Iris pigment epithelial cell (primary cell): ENCODE measurements at regions not wholly inside any gene's neighbourhood (a gene's known extent, or its start where the extent isn't known, plus 50 kb on each side); places are given as distances from the start of the nearest gene placed in this dataset.

Source experiments
- DNase-seq: peaks from one replicate; pipeline ENCODE4 v3.0.0-alpha.2; 2011; ENCODE audit warnings: low read depth

DNA sequence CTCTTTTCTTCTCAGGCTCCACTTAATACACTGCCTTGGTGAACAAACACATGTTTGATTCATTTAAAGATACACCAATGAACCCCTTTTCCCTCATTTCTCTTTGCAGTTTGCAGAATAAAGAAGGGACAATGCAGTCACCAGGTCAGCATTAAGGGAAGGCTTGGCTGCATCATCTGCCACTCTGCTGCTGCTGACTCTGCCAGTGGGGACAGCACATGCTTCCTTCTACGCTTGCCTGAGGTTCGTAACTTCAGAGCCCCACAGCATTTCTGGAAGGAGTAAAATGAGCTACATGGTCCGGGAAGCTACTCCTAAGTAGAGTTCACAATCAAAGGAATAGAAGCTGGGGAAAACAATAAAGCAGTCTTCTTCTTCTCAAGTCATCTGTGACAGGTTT is 178.9 kb upstream of the GATB start:
- no peak for DNase-seq

- DNase-seq, result no peak
These were observed 174.6 kb upstream of the GATB start for GRCh38 chr4:151935411-151935810.

DNA sequence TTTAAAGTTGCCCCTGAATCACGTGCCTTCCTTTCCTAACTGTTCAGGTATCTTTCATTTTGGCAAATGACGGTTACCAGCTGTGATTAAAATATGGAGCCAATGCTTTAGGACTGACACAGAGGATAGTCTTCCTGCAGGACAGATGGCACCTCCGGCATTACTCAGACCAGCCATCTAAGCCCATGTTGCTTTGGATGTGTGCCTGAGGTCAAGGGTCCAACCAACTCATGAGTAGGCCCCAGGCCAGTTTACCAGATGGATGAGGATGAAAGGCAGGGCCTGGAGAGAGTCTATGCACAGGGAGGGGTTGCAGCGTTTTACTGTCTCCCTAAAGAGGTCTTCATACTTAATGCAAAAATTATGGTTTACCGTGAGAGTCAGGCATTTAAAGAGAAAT is 174.0 kb upstream of the GATB start:
- no peak for DNase-seq

DNA sequence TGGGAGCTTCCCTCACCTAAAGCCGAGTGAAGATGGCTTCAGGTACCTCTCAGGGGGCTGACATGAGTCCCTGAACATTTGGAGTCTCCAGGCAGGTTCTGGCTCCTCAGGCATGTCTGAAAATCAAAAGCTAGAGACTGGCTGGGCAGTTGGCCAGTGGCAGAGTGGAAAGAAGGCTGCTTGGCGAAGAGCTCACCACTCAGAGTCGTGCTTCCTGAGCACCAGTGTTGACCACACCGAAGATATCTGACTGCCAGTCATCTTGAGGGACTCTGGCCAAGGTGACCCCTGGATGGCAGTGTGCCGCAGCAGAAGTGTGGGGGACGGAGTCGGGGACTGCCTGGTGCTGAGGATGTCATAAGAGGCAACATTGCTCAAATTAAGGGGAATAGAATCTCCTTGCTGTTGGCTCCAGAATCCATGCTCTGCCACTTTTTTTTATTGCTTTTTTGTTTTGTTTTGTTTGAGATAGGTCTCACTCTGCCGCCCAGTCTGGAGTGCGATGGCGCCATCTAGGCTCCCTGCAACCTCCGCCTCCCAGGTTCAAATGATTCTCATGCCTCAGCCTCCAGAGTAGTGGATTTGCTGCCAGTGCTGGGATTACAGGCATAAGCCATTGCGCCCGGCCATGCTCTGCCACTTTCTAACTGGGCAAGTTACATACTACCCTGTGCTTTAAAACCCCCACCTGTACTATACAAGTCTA is 172.5 kb upstream of the GATB start:
- no peak for DNase-seq

DNA sequence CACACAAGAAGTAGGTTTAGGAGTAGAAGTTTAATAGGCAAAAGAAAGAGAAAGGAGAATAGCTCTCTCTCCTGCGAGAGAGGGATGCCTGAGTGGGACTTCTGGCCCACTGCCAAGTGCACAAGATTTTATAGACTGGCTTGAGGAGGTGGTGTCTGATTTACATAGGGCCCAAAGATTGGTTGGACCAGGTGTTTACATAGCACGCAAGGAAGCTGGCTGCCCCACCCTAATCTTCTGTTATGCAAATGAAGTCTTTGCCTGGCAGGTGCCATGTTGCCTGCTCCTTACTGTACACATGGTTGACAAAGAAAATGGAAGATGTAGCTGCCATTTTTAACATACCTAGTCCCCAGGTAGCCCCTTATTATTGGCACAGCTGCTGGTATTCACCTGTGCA is 170.8 kb upstream of the GATB start:
- DNase-seq, result no peak

DNA sequence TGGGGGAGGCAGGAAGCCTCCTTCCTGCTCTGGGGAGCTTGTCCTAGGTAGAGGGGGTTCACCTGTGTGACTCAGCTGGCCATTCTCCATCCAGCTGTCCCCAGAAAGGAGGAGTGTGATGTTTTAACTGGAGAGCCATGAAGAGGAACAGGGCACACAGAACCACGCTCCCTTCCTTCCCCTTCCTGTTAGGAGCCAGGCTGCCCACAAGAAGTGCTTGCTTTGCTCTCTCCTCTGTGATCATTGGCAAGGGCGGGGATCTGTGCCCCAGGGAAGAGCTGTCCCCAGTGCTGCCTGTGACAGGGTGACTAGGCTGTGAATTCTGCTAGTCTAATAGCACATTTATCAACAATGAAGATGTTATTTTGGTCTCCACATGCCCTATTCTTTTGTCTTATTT is 169.6 kb upstream of the GATB start:
- DNase-seq, result no peak

DNA sequence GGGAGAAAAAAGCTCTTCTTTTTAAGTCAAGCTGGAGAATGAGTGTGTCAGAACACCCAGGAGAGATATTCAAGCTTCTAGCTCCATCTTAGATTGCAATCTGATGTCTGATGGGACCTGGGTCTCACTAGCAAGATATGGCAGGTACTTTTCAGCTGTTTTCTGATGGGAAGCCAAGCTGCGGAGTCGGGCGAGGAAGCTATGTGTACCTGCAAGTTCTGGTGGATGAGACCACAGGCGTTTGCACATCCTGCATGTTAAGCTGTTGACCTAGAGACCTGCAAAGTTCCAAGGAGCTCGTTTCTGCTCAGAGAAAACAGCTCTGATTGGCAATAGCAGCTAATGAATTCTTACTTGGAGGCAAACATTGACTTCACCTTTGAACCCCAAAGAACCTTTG is 167.3 kb upstream of the GATB start:
- no peak for DNase-seq

GRCh38 chr4:151922811-151923210 is 162.0 kb upstream of the GATB start:
- DNase-seq, result no peak

DNA sequence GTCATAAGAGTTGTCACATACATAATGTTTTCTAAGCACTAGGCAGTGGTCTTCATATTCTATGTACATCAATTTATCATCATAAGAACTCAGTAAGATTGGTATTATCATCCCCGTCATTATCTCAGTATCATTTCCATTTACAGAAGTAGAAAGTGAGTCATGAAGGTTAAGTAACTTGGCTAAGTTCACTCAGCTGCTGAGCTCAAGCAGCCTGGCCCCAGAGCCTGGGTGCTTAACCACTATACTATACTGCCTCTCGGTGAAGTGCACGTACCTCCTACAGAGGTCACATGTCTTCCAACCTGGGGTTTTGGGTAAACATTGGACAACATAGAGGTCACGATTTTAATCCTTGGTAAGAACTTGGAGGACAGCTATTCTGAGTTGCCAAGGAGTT is 161.5 kb upstream of the GATB start:
- DNase-seq, result peak; percentile 11

GRCh38 chr4:151921811-151922210 is 161.0 kb upstream of the GATB start:
- DNase-seq, result peak; percentile 31

- peak; percentile 23 for DNase-seq
These were observed 160.6 kb upstream of the GATB start for GRCh38 chr4:151921386-151921785.

DNA sequence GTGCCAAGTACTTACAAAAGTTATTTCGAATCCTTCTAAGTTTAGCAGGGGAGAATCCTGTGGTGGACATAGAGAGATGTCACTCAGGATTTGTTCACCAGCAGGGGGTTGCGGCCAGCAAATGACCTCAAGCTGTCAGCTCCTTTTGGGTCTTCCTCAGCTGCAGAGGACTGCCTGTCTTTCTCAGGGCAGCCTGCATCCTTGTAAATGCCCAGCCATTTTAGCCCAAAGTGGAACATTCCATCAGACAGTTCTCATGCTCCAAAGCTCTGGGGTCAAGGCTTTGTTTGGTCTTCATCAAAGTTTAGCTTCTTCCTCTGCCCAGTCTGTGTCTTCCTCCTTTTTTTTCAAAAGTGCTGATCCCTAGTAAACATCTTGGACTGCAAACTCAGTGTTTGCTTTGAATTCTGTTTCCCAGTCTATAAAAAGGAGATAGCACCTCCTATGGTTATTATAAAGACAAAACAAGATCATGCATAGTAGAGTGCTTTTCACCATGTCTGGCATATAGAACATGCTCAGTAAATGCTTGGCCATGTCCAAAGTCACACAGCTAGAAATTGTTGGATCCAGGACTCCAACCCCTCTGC is 156.4 kb upstream of the GATB start:
- no peak for DNase-seq

GRCh38 chr4:151912632-151913031 is 151.8 kb upstream of the GATB start:
- no peak for DNase-seq

GRCh38 chr4:151911970-151912369 is 151.2 kb upstream of the GATB start:
- DNase-seq, result no peak

DNA sequence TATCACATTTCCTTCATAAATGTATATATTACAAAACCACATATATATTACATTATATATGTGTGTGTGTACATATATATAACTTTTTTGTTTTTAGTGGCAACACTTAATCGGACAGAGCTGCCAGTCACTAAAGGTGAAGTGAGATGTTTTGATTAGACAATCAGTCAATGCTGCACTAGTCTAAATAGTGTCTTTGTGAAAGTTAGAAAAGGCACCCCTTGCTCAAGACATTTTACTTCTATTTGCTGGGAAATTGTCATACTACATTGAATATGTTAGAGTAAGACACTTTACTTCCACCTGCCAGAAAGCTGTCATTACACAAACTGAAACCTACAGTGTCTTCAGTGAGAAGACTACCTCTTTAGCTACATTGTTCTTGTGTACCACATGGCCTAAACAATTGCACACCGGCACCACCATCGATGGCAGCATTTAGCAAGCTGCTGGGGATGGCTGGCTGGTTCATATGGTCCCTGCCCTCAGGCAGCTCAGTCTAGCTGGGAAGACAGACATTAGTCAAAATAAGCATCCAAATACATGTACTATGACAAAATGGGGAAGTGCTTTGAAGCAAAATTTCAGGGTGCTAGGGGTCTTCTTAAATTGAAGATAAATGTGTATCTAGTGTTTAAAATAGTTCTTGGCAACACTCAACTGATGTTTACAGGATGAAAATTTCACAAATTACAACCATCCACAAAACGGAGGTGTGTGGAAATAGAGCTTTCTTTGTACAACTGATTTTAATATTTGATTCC is 148.1 kb upstream of the GATB start:
- DNase-seq, result no peak

DNA sequence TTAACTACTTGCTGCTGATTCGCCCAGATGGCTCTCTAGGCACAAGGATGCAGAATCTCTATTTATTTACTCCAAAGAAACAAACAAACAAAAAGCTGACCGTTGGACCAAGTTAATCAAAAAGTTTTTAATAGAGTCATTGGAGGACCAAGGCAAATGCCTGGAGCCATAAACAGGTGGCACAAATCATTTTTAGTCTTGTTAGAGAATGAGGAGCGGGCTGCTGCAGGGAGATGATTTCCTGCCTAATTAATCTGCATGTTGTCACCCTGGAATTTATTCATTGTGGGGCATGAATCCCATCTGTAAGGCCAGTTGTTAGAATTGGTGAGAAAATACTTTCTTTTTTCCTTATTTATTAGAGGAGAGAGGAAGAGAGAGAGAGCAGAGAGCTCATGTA is 147.4 kb upstream of the GATB start:
- DNase-seq, result no peak

- no peak for DNase-seq
These were observed 145.6 kb upstream of the GATB start for GRCh38 chr4:151906438-151906837.

- no peak for DNase-seq
These were observed 144.4 kb upstream of the GATB start for GRCh38 chr4:151905197-151905596.

DNA sequence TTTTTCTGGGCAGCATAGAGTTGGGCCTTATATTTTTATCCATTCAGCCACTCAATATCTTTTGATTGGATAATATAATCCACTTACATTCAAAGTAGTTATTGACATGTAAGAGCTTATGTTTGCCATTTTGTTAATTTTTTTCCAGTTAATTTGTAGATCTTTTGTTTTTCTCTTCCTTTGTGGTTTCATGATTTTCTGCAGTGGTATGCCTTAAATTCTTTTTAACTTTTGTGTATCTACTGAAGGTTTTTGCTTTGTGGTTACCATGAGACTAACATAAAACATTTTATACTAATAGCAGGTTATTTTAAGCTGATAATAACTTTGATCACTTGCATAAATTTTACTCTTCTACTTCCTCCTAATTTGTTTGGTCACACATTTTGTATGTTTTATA is 140.8 kb upstream of the GATB start:
- DNase-seq, result no peak

- DNase-seq, result no peak
These were observed 136.1 kb upstream of the GATB start for GRCh38 chr4:151896880-151897279.

DNA sequence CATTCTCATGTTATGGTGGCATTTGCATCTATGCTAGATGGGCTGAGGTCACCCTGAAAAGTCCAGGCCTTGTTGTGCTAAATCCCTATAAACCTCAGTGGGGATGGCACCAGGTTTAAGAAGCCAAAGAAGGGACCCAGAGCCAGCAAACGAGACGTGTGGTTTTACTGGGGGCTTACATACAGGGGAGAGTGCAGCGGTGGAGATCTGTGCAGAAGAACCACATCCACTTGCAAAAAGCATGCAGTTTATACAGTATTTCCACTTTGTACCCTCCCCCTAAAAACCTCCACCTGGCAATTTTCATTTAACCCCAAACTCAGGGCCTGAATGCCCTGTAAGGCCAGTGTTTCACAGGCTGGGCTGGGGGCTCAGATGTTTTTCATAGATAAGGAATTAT is 134.9 kb upstream of the GATB start:
- no peak for DNase-seq

DNA sequence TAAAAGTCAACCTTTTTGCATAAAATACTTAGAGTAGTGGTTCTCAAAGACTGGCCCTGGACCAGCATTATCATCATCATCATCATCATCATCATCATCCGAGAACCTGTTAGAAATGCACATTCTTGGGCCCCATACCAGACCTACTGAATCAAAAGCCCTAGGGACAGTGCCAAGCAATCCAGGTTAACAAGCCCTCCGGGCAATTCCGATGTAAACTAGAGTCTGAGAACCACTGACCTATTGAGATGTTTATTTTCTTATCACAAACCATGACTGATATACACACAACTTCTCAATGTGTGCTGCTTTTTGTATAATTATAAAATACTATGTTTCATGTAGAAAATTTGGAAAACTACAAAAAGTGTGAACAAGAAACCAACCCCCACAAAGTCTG is 133.4 kb upstream of the GATB start:
- DNase-seq, result no peak

GRCh38 chr4:151888367-151888866 is 127.6 kb upstream of the GATB start:
- DNase-seq, result no peak
